GM21737 (cell line): ENCODE measurements at regions not wholly inside any gene's neighbourhood (a gene's known extent, or its start where the extent isn't known, plus 50 kb on each side); places are given as distances from the start of the nearest gene placed in this dataset.
"Not testable (repeated sequence)": the region's sequence is repeated elsewhere in the genome, so short reads cannot be mapped to it uniquely, and the experiment has no call there.

Experiments used
- ATAC-seq: cut with Tn5 transposase; IDR thresholded peaks from one replicate; pipeline ENCODE4 v1.9.1; 2021; ENCODE audit warnings: mild to moderate bottlenecking, moderate library complexity; ENCODE audit not compliant: unreplicated experiment

DNA sequence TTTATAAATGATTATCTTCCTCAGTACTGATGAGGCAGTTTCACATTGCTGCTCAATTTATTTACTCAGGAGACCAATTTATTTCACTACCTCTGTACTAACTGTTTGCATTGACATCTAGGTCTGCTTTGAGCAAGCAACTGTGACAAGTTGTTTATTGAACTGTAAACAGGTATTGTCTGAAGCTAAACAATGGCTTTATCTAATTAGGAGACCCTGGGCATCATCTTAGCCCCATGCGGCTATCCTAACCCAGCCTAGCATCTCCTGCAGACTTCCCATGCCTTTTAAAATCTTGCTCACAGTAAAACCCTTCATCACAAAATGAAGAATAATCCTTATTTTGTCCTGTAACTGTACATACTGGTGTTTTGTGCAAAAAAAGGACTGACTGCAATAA lies 348.2 kb downstream of the RWDD3 start:
- ATAC-seq, result no peak

DNA sequence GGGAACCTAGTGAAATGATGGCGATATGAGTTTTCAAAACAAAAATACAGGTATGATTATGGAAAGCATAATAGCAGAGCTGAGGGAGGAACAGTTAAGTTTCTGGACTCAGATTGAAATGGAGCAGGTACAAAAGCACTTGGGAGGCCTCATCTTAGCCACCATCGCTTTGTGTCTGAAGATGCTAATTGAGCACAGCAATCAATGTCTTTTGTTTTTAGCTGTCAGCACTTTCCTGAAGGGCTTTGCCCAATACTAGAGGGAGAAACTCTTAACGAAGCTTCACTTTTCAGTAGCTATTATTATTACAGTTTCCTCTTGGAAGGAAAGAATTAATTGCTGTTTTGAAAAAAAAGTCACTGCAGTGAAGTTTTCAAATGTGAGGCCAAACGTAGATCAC lies 348.7 kb downstream of the RWDD3 start:
- no peak for ATAC-seq

DNA sequence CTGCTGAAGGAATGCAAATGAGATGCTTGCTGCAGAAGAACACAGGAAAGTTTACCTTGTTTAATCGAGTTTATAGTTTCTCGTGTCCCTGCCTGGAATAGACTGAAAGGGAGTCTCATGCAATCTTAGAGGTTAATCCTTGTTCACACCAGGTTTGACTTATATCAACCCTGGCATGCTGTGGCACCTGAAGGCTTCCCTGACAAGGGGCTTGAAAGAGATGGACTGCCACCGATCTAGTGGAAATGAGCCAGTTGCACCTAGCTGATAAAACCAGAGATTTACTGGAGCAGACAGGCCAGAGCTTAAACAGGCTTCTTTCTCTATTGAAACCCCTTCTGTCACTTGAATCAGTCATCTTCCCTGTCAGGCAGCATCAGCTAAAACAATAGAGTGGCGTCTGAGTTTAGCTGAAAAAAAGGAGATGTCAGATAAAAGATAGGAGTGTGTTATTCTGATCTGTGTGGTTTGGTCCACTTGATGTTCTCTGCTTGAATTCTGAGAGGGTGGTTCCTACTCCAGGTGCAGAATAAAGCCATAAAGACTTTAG lies 349.7 kb downstream of the RWDD3 start:
- no peak for ATAC-seq

DNA sequence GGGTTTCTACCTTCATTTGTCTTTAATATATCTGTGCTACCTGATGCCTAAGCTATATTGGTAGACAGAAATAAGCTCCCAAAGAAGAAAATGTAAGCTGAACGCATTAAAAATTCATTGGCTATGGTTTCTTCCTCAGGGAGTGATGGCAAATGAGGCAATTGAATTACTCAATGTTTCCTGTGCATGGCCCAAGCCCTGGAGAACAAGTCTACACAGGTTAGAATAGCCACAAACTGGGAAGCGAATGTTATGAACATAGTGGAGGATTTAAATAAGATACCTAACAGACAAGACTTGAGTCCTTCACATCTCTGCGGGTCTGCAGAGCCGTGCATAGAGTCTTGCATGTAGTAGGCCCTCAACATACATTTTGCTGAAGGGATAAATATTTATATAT lies 350.3 kb downstream of the RWDD3 start:
- ATAC-seq, result no peak

DNA sequence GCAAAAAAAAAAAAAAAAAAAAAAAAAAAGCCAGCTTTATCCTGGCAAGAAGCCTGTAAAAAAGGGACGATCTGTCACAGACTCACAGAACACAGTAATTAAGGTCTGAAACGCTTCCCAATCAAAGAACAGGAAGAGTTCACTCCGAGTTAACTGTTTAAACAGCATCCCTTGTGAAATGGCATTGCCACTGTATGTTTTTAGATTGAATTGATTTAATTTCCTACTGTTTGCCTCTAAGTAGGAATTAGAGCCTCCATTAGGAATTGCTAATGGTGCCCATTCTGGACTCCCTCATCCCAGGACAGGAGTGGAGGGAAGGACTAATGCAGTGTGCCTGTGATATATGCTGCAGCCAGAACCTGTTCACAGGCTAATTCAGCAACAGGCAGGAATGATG lies 370.8 kb downstream of the RWDD3 start:
- no peak for ATAC-seq

DNA sequence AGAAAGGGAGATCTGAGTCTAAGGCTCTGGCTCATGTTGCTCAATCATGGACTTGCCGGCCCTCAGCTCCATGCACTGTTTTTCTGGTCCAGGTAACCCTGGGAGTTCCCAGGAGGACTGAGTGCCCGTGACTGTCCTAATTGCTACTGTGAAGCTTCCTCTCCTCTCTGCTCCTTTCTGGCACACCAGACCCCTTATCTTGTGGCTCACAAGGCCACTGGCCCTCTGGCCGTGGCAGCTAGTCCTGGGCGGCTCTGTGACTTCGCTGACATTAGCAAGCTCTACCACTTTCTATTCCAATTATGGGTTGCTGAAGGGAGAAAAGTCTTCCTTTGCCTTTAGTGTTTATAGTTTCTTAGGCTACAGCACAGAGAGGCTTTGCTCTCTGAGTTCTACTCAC lies 380.2 kb downstream of the RWDD3 start:
- no peak for ATAC-seq

DNA sequence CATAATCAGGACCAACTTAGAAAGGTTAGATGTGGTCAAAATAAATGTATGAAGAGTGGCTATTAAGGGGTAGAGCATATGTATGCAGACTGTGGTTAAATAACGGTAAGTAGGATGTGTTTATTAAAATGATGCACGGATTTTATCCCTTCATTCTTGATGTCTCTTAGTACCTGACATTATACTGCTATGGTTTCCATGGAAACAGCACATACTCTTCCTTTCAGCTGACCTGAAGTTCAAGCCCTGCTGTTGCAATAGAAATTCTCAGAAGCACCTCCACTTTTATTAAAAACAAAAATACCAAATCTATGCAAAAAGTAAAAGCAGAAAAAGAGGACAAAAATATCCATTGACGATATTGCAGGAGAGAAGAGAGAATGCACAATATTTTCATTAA lies 381.4 kb downstream of the RWDD3 start:
- no peak for ATAC-seq

DNA sequence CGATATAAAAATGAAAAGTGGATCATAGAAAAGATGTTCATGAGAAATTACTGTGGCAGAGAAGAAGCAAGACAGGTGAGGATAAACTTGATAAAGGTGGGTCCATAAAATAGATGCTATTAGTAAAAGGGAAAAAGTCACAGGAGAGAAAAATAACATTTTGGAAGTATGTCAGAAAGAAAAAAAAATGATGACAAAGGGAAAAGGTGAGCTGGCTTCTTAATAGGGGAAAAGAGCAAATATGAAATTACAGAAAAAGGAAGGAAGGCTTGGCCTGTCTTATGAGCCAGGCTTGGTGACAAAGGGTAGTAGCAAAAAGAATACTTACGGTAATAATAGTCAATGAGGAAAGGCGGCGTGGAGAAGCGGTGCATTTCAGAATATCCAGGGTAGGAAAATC lies 386.1 kb downstream of the RWDD3 start:
- ATAC-seq, result no peak

DNA sequence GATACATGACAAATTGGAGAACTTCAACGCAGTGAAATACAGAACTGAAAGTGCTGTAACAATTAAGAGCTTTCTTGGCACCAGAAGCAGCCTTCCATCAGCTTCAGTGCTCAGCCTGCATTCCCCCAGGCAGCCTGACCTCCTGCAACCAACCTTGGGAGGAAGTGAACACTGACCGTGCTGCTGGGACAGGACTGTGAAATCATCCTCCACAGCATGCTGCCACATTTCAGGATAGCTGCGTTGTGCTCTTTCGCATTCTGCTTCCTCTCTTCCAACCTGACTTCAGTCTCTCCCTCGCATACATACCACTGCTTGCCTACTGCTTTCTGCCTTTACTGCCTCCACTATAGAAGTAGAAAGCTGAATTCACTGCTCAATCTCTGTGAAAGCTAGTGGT lies 388.6 kb downstream of the RWDD3 start:
- no peak for ATAC-seq

DNA sequence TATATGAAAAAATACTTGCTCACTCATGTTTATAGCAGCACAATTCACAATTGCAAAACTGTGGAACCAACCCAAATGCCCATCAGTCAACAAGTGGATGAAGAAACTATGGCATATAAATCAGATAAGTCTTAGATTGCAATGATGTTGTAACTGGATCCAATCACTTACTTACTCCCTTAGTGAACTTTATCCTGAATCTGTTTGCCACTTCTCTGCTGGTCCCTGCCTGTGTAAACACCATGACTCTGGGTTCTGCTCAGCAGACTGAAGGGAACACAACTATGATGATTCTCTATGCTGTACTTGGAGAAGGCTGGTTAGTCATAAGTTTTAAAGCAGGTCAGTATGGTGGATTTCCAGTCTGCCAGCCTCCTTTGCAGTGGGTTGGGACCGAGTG lies 391.2 kb downstream of the RWDD3 start:
- no peak for ATAC-seq

DNA sequence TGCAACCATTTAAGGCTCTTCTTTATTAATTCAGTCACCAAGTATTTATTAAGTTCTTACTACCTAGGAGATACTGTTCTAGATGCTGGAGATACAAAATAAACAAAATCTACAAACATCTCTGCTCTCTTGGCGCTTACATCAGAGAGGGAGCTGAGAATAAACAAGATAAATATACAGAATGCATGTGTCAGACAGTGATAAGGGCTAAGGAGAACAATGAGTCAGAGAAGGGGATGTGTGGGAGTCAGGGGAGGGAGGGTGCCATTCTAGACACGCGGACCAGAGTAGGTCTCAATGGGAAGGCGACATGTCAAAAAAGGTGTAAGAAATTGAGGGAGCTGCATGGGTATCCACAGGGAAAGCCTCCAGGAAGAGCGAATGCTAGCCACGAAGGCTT lies 393.2 kb downstream of the RWDD3 start:
- ATAC-seq, result no peak

DNA sequence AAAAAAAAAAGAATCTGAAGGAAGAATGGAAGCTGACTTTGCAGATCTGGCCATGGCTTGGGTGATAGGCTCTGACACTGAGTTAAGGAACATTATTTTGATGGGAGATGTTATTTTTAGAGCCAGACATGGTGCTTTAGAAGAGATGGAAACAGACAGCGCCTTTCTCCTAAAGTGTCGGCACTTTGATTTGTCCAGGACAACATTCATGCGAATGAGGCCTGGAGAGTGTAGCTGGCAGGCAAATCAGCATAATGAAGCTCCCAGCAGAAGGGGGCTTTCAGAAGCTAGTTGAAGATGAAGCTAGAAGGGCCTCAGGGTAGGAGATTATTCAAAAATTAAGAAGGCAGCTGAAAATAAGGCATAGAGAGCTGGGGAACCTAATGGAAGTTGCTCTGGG lies 397.7 kb downstream of the RWDD3 start:
- ATAC-seq, result no peak

DNA sequence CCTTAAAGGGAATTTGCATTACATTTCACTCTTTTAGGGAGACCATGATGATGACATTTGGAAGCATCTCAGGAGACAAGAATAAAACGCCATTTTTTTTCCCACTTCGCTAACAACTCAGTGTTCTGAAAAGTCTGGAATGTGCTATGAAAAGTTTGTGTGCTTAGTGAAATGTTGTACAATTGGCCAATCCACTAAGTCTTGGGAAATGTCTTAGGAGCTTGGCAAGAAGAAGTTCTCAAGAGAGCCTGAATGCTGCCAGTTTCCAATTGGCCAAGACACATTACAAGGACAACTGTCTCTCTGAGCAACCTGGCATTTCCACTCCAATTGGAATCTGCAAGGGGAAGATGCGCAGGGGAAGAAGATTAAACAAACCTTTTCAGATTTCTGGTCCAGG lies 401.8 kb downstream of the RWDD3 start:
- no peak for ATAC-seq

DNA sequence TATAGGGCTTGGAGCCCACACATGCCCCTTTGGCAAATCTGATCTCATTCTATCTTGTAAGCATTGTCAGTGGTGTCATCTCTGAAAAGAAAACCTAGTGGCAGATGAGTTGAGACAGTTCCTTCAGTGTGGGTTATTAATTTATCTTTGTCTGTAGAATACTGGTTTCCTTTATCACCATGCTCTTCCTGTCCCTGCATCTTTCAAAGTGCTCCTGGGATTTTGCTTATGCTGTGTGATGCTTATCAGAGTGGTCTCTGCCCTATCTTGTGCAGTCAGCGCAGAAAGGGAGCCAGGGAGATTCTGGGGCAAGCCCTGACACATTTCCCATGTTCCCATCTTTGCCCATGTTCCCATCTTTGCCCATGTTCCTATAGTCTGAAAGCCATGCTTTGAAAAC lies 402.9 kb downstream of the RWDD3 start:
- ATAC-seq, result no peak

DNA sequence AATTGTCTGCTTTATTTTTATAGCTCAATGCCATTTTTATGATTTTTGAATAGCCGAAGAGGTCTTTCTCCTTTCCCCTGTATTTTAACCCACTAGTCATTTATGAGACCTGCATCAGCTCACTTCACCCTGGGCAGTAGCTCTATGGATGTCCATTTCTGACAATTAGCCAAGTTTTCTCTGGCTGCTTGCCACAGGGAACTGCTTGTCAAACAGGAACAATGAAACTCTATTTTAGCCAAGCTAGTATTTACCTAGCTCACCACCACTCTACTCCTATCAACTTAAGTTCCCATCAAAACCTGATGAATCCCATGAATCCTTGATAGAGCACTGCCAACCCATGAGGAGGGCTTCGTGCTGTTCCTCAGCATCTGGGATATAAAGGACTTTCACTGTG lies 406.7 kb downstream of the RWDD3 start:
- no peak for ATAC-seq

DNA sequence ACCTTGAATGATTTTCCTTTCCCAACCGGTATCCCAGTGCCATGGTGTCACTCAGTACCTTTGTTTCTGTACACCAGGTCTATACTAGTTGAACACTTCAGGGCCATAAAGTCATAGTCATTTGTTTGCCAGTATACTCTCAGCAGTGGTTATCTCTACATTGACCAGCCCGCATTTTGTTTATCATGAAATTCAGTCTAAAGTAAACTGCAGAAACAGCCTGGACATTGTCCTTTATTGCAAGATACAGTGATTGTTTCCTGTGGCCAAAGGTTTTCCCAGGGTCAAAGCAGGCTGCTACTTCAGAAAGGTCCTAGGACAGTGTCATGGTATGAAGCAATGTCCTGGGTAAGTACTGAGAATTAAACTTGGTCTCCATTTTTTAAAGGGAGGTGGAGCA lies 407.4 kb downstream of the RWDD3 start:
- ATAC-seq, result no peak

DNA sequence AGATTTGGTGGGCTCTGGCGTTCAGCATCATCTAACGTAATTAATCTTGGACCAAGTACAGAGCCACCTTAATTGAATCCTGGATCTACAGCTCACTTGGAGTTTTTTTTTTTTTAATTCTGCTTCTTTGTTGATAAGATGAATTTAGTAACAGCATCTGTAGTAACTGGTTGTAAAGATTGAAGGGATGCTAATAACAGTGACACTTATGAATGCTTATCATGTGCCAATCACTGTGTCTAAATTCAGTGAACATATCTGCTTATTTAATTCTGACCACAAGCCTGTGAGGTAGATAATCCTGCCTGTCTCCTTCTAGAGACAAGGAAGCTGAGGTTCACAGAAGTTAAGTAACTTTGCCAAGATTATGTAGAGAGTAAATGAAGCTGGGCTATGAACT lies 408.0 kb downstream of the RWDD3 start:
- no peak for ATAC-seq

DNA sequence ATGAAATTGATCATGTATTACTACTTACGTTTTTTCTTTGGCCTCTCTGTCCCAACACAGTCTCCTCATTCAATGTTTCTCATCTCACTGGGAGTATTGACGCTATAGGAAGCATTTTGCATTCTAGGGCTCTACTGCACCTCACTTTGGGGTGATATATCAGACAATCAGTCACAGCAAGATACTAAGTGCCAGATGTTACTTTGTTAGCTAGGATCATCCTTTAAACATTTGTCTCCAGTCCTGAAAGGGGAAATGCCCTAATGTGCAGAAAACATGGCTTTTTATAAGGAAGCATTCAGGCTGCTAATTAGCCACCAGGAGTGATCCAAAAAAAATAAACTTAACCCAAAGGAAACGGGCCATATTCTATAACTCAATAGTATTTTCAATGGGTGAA lies 409.1 kb downstream of the RWDD3 start:
- no peak for ATAC-seq

DNA sequence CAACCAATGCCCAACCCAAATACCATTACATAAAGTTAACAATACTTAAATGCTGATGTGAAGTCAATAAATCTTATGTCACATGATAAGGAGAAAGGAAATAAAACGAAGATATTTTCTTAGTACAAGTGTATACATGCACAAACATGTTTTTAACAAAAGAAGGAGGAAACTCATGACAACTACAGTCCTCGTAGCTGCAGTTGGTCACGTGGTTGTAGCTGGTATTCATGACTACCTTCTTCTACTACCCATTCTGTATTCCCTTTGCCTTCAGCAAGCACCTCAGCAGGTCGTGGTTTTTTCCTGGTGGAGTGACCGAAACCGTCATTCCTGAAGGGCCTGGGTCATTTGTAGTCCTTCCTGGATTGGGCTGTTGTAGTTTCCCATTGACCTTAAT lies 411.1 kb downstream of the RWDD3 start:
- ATAC-seq, result not testable (repeated sequence)

DNA sequence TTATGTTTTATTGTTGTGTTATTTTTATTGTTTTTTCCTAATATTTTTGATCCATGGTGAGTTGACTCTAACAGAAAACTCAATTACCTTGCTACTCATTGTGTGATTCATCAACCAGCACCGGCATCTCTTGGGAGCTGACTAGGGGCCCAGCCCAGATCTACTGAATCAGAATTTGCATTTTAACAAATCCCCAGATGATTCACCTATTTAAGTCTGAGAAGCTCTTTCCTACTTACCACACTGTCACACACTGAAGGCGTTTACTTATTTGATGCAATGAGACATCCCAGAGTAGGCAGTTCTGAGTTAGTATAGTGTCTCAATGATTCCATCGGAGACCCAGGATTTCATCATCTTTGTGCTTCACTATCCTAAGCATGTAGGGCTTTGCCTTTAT lies 416.6 kb downstream of the RWDD3 start:
- ATAC-seq, result no peak

DNA sequence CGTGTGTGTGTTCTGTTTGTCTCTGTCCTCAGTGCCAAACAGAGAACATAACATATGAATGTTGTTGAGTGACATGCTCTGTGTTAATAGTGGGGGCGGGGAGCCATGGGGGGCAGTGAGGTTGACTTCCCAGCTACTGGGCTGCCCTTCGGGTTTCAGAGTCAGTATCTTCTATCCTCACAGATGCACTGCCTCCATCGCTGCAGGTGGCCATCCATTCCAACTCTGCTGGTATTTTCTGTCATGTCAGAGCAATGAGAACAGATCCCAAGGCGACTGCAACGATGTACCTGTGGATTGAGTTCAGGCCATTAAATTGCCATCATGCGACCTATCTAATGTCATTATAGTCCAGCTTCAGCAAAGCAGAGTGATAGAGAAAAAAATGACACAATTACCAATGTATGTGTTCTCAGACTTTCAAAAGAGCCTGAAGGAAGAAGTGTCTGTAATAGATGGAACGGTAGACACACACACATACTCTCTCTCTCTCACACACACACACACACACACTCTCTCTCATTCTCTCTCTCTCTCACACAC lies 418.5 kb downstream of the RWDD3 start:
- ATAC-seq, result no peak

DNA sequence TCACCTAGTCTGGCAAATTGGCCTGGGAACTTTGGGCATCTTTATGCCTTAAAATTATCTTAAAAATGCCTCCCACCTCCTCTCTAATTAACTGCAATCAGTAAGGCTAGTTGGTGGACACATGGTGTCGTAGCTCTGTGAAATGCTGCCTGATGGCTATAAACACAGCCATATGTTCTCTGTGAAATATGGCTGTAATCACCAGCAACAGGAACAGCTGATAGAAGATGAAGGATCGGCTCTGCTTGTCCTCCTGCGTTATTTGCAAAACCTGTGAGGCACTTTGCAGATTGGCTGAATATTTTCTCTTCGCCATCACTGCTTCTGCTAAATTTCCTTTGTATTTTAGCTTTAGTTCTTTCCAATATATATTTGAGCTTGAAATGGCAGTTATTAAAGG lies 419.6 kb downstream of the RWDD3 start:
- no peak for ATAC-seq

DNA sequence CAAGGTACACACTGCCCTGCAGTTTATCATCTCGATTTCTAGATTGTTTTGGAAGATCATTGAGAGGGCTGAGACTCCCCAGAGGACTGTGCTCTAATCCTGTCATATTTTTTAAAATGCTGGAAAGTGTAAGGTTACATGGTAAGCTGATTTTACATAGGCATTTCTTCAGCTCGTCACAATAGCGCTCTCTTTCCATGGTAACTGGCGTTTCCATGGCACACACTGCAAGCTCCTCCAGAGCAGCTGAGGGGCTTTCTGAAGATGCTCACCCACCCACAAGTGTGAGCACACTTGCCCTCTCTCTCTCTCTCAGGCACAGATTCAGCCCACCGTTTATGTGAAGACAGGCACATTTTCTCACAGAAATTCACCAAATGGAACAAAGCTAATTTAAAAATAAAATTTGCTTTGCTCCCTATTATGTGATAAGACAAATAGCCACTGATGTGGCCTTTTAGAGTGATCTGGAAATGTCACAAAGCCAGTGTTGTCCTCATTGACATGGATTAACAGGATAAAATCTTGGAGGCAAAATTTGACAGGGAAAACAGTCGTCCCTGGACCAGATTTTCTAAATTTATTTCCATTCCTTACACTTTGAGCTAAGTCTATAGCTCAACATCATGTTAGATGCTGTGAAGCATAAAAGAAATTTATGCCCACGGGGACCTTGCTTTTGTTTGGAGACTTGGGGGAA lies 421.5 kb downstream of the RWDD3 start:
- ATAC-seq, result no peak
